WTC11 (cell line): ENCODE measurements at regions not wholly inside any gene's neighbourhood (a gene's known extent, or its start where the extent isn't known, plus 50 kb on each side); places are given as distances from the start of the nearest gene placed in this dataset.

ENCODE experiments used
- ATAC-seq: fragments of 200-7000 bp; cut with Tn5 transposase; 2 replicates; pipeline ENCODE4 v1.10.0; 2021; ENCODE audit warnings: mild to moderate bottlenecking, moderate library complexity
- CTCF ChIA-PET: fragments of 300-600 bp; sonication (Branson Sonifier 250); formaldehyde crosslinking; loops from one replicate; lab custom pipeline; 2021; ENCODE audit warnings: antibody characterized with exemption; lab: Charles Lee
- POLR2A ChIA-PET: fragments of 350-600 bp; sonication (Branson Sonifier 250); formaldehyde crosslinking; loops from one replicate; lab custom pipeline; 2021; ENCODE audit warnings: antibody characterized with exemption; lab: Charles Lee
- DNase-seq: peaks from one replicate; pipeline ENCODE4 v3.0.0; 2021; ENCODE audit warnings: low spot score
- H3K27ac Mint-ChIP-seq: 2 replicates; pipeline ENCODE4 v1.8.0; 2021; ENCODE audit warnings: mixed read lengths
- H3K27me3 Mint-ChIP-seq: 2 replicates; pipeline ENCODE4 v1.8.0; 2021; ENCODE audit warnings: low read depth, mild to moderate bottlenecking, moderate library complexity, mixed read lengths
- H3K36me3 Mint-ChIP-seq: 2 replicates; pipeline ENCODE4 v1.8.0; 2021; ENCODE audit warnings: mixed read lengths
- H3K4me1 Mint-ChIP-seq: 2 replicates; pipeline ENCODE4 v1.8.0; 2022; ENCODE audit warnings: mixed read lengths
- H3K4me3 Mint-ChIP-seq: 2 replicates; pipeline ENCODE4 v1.8.0; 2021; ENCODE audit warnings: mild to moderate bottlenecking, moderate library complexity, mixed read lengths
- H3K9me3 Mint-ChIP-seq: 2 replicates; pipeline ENCODE4 v1.8.0; 2021; ENCODE audit warnings: mixed read lengths
- ELF4 ChIP-seq: sonication (generic); formaldehyde crosslinking; IDR thresholded peaks from 2 replicates; pipeline ENCODE4 v1.8.1; 2022; ENCODE audit warnings: low read depth, mild to moderate bottlenecking, moderate library complexity, missing genetic modification reagents
- ESRRA ChIP-seq: sonication (generic); formaldehyde crosslinking; IDR thresholded peaks from 2 replicates; pipeline ENCODE4 v1.8.1; 2022; ENCODE audit warnings: mild to moderate bottlenecking, missing genetic modification reagents, borderline replicate concordance
- FOXK1 ChIP-seq: sonication (generic); formaldehyde crosslinking; IDR thresholded peaks from 2 replicates; pipeline ENCODE4 v1.8.0; 2022; ENCODE audit warnings: mild to moderate bottlenecking, moderate library complexity, missing genetic modification reagents
- FOXP1 ChIP-seq: sonication (generic); formaldehyde crosslinking; IDR thresholded peaks from 2 replicates; pipeline ENCODE4 v1.8.0; 2022; ENCODE audit warnings: missing genetic modification reagents, mild to moderate bottlenecking, moderate library complexity, borderline replicate concordance
- GABPB1 ChIP-seq: sonication (generic); formaldehyde crosslinking; IDR thresholded peaks from 2 replicates; pipeline ENCODE4 v1.8.1; 2023; ENCODE audit warnings: mild to moderate bottlenecking, missing genetic modification reagents
- NFATC4 ChIP-seq: fragments of 250-450 bp; sonication (Bioruptor Pico); IDR thresholded peaks from 2 replicates; pipeline ENCODE4 v1.9.0; 2021; ENCODE audit warnings: mild to moderate bottlenecking
- NFYB ChIP-seq: sonication (generic); formaldehyde crosslinking; conservative IDR thresholded peaks from 2 replicates; pipeline ENCODE4 v1.8.0; 2022; ENCODE audit warnings: low read depth, missing genetic modification reagents
- TCF7 ChIP-seq: sonication (generic); formaldehyde crosslinking; IDR thresholded peaks from 2 replicates; pipeline ENCODE4 v1.8.0; 2022; ENCODE audit warnings: mild to moderate bottlenecking, low read depth, missing genetic modification reagents, moderate library complexity
- ZBTB21 ChIP-seq: sonication (generic); formaldehyde crosslinking; IDR thresholded peaks from 2 replicates; pipeline ENCODE4 v1.8.1; 2023; ENCODE audit warnings: mild to moderate bottlenecking, missing genetic modification reagents, borderline replicate concordance
- TF ChIP-seq, protein P1 (sequence below): fragments of 250-450 bp; sonication (Bioruptor Pico); IDR thresholded peaks from 2 replicates; pipeline ENCODE4 v1.9.0; 2021; ENCODE audit warnings: mild to moderate bottlenecking, borderline replicate concordance
- TF ChIP-seq, protein P2 (sequence below): fragments of 200-600 bp; IDR thresholded peaks from 2 replicates; pipeline ENCODE4 v1.8.0; 2022; ENCODE audit warnings: antibody characterized with exemption
- TF ChIP-seq, protein P3 (sequence below): sonication (generic); formaldehyde crosslinking; IDR thresholded peaks from 2 replicates; pipeline ENCODE4 v1.8.1; 2022; ENCODE audit warnings: mild to moderate bottlenecking, moderate library complexity, missing genetic modification reagents
- TF ChIP-seq, protein P4 (sequence below): sonication (generic); formaldehyde crosslinking; IDR thresholded peaks from 2 replicates; pipeline ENCODE4 v1.8.1; 2023; ENCODE audit warnings: mild to moderate bottlenecking, missing genetic modification reagents

DNA sequence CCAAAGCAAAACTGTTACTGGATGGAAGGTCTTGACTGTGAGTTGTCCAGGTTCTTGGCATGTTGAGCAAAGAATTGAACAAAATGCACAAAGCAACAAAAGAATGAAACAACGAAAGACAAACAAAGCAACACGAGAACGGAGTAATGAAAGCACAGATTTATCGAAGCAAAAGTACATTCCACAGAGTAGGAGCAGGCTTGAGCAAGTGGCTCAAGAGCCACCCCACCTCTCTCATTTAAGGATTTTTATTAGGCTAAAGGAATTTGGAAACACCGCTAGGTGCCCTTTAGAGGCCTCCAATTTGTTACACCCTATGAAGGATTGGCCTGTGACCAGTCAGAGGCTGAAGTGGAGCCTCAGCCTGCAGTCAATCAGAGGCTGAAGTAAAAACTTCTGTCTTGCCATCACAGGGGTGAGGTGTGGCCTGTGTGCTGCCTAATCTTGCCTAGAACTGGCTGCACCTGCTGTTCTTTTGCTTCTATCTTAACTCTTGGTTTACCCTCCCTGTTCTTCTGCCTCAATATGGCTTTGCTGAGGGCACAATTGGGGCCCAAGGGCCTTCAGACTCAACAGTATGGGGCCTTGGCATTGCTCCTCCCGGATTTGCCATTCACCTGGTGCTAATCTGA is 59.4 kb upstream of the FTH1 start:
- H3K27me3 Mint-ChIP-seq, result no peaks in the 10 kb centered on the region
- H3K4me3 Mint-ChIP-seq, result no peak overlapping the region
- peaks cover 24% of the 10 kb centered on the region for H3K4me1 Mint-ChIP-seq
- peaks cover 13% of the 10 kb centered on the region for H3K9me3 Mint-ChIP-seq
- peaks cover 7% of the 10 kb centered on the region; the same call in 1 of the 2 replicates for H3K36me3 Mint-ChIP-seq
- ChIA-PET POLR2A (no interaction called here), CTCF (interaction anchor here (0.6 to 1.1 kb wide), 2 partner anchors 34 to 128 kb away, joined by 3 to 4 read pairs; no protein-coding TSS in a partner anchor)
- DNase-seq (no peak), ATAC-seq (no peak)
- TF ChIP-seq FOXK1, result no peak
- TF ChIP-seq NFYB, result no peak
- TF ChIP-seq TCF7 (CRISPR knock-in tag), result no peak
- TF ChIP-seq ESRRA (CRISPR knock-in tag), result no peak
- TF ChIP-seq, protein P1, sequence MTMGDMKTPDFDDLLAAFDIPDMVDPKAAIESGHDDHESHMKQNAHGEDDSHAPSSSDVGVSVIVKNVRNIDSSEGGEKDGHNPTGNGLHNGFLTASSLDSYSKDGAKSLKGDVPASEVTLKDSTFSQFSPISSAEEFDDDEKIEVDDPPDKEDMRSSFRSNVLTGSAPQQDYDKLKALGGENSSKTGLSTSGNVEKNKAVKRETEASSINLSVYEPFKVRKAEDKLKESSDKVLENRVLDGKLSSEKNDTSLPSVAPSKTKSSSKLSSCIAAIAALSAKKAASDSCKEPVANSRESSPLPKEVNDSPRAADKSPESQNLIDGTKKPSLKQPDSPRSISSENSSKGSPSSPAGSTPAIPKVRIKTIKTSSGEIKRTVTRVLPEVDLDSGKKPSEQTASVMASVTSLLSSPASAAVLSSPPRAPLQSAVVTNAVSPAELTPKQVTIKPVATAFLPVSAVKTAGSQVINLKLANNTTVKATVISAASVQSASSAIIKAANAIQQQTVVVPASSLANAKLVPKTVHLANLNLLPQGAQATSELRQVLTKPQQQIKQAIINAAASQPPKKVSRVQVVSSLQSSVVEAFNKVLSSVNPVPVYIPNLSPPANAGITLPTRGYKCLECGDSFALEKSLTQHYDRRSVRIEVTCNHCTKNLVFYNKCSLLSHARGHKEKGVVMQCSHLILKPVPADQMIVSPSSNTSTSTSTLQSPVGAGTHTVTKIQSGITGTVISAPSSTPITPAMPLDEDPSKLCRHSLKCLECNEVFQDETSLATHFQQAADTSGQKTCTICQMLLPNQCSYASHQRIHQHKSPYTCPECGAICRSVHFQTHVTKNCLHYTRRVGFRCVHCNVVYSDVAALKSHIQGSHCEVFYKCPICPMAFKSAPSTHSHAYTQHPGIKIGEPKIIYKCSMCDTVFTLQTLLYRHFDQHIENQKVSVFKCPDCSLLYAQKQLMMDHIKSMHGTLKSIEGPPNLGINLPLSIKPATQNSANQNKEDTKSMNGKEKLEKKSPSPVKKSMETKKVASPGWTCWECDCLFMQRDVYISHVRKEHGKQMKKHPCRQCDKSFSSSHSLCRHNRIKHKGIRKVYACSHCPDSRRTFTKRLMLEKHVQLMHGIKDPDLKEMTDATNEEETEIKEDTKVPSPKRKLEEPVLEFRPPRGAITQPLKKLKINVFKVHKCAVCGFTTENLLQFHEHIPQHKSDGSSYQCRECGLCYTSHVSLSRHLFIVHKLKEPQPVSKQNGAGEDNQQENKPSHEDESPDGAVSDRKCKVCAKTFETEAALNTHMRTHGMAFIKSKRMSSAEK (CRISPR knock-in tag), result no peak
- TF ChIP-seq FOXP1 (CRISPR knock-in tag), result no peak
- TF ChIP-seq, protein P2, sequence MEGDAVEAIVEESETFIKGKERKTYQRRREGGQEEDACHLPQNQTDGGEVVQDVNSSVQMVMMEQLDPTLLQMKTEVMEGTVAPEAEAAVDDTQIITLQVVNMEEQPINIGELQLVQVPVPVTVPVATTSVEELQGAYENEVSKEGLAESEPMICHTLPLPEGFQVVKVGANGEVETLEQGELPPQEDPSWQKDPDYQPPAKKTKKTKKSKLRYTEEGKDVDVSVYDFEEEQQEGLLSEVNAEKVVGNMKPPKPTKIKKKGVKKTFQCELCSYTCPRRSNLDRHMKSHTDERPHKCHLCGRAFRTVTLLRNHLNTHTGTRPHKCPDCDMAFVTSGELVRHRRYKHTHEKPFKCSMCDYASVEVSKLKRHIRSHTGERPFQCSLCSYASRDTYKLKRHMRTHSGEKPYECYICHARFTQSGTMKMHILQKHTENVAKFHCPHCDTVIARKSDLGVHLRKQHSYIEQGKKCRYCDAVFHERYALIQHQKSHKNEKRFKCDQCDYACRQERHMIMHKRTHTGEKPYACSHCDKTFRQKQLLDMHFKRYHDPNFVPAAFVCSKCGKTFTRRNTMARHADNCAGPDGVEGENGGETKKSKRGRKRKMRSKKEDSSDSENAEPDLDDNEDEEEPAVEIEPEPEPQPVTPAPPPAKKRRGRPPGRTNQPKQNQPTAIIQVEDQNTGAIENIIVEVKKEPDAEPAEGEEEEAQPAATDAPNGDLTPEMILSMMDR, result no peak
- TF ChIP-seq, protein P3, sequence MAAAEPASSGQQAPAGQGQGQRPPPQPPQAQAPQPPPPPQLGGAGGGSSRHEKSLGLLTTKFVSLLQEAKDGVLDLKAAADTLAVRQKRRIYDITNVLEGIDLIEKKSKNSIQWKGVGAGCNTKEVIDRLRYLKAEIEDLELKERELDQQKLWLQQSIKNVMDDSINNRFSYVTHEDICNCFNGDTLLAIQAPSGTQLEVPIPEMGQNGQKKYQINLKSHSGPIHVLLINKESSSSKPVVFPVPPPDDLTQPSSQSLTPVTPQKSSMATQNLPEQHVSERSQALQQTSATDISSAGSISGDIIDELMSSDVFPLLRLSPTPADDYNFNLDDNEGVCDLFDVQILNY (CRISPR knock-in tag), result no peak
- no peak for TF ChIP-seq ELF4 (CRISPR knock-in tag)
- TF ChIP-seq ZBTB21 (CRISPR knock-in tag), result no peak
- no peak for TF ChIP-seq NFATC4 (CRISPR knock-in tag)
- TF ChIP-seq, protein P4, sequence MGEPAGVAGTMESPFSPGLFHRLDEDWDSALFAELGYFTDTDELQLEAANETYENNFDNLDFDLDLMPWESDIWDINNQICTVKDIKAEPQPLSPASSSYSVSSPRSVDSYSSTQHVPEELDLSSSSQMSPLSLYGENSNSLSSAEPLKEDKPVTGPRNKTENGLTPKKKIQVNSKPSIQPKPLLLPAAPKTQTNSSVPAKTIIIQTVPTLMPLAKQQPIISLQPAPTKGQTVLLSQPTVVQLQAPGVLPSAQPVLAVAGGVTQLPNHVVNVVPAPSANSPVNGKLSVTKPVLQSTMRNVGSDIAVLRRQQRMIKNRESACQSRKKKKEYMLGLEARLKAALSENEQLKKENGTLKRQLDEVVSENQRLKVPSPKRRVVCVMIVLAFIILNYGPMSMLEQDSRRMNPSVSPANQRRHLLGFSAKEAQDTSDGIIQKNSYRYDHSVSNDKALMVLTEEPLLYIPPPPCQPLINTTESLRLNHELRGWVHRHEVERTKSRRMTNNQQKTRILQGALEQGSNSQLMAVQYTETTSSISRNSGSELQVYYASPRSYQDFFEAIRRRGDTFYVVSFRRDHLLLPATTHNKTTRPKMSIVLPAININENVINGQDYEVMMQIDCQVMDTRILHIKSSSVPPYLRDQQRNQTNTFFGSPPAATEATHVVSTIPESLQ, result no peak
- H3K27ac Mint-ChIP-seq, result no peak overlapping the region

DNA sequence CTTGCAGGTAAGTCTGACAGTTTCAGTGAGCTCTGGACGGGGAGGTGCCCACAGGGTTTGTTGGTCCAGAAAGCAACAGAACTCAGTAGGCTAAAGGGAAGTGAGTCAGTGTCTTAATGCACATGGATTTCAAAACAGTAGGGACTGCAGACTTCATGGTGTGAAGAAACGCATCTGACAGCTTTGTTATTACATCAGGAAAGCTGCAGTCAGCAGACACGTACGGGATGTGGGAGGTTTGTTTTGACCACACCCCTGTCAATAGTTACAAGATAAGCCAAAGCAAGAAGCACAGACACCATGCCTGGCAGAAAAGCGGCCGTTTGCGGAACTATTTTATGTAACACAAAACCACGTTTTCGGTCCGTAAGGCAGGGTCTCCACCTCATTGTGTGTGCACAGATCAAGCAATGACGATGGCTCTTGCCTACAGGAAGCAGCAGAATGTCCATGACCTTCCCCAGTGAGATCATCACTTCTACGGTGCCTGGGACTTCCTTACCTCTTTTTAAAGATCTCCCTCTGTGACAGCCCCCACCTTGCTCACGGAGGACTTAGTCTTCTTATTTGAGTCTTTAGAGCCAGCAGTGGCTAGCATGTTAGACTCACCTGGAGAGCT is 58.2 kb upstream of the FTH1 start:
- CTCF ChIA-PET, result interaction anchor here (1.0 kb wide), 1 partner anchor 57 kb away, joined by 3 read pairs; no protein-coding TSS in a partner anchor
- H3K27ac Mint-ChIP-seq, result no peak overlapping the region
- TF ChIP-seq TCF7 (CRISPR knock-in tag) (no peak), GABPB1 (CRISPR knock-in tag) (peak; percentile 96)
- TF ChIP-seq, all 79 proteins: peak for 1
- no peak overlapping the region for H3K4me3 Mint-ChIP-seq
- peaks cover 22% of the 10 kb centered on the region for H3K9me3 Mint-ChIP-seq
- DNase-seq (no peak), ATAC-seq (no peak)
- peaks cover 16% of the 10 kb centered on the region for H3K4me1 Mint-ChIP-seq
- H3K27me3 Mint-ChIP-seq, result peaks cover 4% of the 10 kb centered on the region; the same call in 1 of the 2 replicates
- H3K36me3 Mint-ChIP-seq, result peaks cover 13% of the 10 kb centered on the region
- POLR2A ChIA-PET, result interaction anchor here (0.5 kb wide), 1 partner anchor 172 kb away, joined by 4 read pairs; no protein-coding TSS in a partner anchor
